ENCODE measurements at regions not wholly inside any gene's neighbourhood (a gene's known extent, or its start where the extent isn't known, plus 50 kb on each side); places are given as distances from the start of the nearest gene placed in this dataset.
"Not testable (repeated sequence)": the region's sequence is repeated elsewhere in the genome, so short reads cannot be mapped to it uniquely, and the experiment has no call there.

DNA sequence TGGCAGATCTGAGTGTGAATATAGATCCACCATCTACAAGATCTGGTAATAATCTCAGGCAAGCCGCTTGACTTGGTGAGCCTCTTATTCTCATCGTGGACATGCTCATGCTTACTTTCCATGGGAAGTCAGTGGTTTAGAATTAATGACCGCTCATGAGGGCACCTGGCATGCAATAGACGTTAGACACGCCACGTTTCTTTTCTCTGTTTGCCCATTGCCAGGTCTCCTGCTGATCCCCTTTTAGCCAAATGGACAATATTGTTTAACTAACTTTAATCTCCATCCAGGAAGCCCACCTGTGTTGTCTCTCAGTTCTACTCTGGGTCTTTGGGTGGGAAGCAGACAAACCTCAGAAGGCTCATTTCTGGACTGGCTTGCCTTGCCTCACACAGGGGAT, 439.1 kb downstream of the ETS1 start:
- Histone ChIP-seq H3K36me3 (no peaks in the 10 kb centered on the region), H3K4me1 (peaks cover 10% of the 10 kb centered on the region), H3K4me3 (no peak overlapping the region), H3K27ac (no peak overlapping the region), H3K9me3 (no peaks in the 10 kb centered on the region), H3K27me3 (ENCODE audit: low read depth) (no peaks in the 10 kb centered on the region)
- DNase-seq (no peak), ATAC-seq (no peak)
- intact Hi-C loops (cut with DNase I): no loop called here
- TF ChIP-seq, protein P1, sequence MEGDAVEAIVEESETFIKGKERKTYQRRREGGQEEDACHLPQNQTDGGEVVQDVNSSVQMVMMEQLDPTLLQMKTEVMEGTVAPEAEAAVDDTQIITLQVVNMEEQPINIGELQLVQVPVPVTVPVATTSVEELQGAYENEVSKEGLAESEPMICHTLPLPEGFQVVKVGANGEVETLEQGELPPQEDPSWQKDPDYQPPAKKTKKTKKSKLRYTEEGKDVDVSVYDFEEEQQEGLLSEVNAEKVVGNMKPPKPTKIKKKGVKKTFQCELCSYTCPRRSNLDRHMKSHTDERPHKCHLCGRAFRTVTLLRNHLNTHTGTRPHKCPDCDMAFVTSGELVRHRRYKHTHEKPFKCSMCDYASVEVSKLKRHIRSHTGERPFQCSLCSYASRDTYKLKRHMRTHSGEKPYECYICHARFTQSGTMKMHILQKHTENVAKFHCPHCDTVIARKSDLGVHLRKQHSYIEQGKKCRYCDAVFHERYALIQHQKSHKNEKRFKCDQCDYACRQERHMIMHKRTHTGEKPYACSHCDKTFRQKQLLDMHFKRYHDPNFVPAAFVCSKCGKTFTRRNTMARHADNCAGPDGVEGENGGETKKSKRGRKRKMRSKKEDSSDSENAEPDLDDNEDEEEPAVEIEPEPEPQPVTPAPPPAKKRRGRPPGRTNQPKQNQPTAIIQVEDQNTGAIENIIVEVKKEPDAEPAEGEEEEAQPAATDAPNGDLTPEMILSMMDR (IDR thresholded peaks at IDR 0.05): no peak

DNA sequence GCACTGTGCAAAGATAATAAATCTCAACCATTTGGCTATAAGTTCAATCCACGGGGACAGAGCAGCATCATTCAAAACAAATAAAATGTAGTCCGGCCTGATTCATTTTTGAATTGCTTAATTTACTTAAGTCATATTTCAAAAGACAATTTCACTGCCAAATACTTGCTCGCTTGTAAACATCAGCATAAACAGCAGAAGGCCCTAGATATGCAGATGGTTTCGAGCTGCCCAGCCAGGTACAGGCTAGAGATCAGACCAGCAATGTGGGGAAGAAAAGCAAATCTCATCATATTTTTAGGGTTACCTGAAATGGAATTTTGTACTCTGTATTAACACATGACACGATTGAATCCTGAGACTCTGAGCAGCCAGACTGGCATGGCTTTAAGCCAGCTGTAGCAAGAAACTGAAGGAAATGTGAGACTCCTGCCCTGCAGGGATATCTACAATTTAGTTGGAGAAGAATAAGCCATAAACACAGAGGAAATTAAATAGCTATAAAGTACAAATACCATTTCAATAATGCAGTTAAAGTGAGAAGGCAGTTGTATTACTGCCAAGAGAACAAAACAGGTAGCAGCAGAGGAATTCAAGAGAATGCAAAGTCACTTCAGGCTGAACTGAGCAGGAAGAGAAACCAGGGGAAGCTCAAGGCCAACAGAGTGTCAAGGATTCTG, 440.3 kb downstream of the ETS1 start:
- no peaks in the 10 kb centered on the region for H3K36me3 ChIP-seq
- ATAC-seq (no peak), DNase-seq (no peak)
- H3K27ac ChIP-seq: no peak overlapping the region
- no peaks in the 10 kb centered on the region for H3K9me3 ChIP-seq
- TF ChIP-seq, protein P1 (IDR thresholded peaks at IDR 0.05): no peak
- no peak overlapping the region for H3K4me3 ChIP-seq
- intact Hi-C loops (cut with DNase I): no loop called here
- H3K4me1 ChIP-seq: peaks cover 10% of the 10 kb centered on the region
- no peaks in the 10 kb centered on the region for H3K27me3 ChIP-seq (ENCODE audit: low read depth)

DNA sequence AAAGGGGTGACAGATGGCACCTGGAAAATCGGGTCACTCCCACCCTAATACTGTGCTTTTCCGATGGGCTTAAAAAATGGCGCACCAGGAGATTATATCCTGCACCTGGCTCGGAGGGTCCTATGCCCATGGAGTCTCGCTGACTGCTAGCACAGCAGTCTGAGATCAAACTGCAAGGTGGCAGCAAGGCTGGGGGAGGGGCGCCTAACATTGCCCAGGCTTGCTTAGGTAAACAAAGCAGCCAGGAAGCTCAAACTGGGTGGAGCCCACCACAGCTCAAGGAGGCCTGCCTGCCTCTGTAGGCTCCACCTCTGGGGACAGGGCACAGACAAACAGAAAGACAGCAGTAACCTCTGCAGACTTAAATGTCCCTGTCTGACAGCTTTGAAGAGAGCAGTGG, 447.1 kb downstream of the ETS1 start:
- ATAC-seq, H3K9me3 ChIP-seq, H3K4me1 ChIP-seq: not testable (repeated sequence)

DNA sequence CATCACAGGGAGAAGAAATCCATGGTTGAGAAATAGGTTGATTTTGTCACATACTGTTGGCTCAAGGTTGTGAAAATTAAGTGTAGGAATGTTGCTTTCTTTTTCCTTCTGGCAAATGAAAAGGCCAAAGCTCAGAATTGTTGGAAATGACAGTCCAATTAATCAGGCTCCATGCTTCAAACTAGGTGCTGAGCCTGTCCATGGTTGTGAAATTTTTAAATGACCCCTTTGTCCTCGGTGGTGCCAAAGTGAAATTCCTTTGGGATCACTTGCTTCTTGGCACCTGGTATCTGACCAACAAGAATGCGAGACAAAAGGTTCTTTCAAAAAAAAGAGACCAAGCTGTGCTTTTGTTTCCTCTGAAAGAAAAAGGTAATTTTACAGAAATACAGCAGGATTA, 451.9 kb downstream of the ETS1 start:
- DNase-seq (no peak), ATAC-seq (no peak)
- Histone ChIP-seq H3K4me3 (no peak overlapping the region), H3K36me3 (no peaks in the 10 kb centered on the region), H3K27ac (no peak overlapping the region), H3K27me3 (ENCODE audit: low read depth) (no peaks in the 10 kb centered on the region), H3K4me1 (no peaks in the 10 kb centered on the region), H3K9me3 (no peaks in the 10 kb centered on the region)
- intact Hi-C loops (cut with DNase I): no loop called here
- TF ChIP-seq, protein P1 (IDR thresholded peaks at IDR 0.05): no peak

More for the DNA sequence above, 447.1 kb downstream of the ETS1 start:
- intact Hi-C loops (cut with DNase I); H3K27me3 ChIP-seq (ENCODE audit: low read depth); H3K27ac ChIP-seq; H3K4me3 ChIP-seq; DNase-seq; H3K36me3 ChIP-seq: not testable (repeated sequence)

DNA sequence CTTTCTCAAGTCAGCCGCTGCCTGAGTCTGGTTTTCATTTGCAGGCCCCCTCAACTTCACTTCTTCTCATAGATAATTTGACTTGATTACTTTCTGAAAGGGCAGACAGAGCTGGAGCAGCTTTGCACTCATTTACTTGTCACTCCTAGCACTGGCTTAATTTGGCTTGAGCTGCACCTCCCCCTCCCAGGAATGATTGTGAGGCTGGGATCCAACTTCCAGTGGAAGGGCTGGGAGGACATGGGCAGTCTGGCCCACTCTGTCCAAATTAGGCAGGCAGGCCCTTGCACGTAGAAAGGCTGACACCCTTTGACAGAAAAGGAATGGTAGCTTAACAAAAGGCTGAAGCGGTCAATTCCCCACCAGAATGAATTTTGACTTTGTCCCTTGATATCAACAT, 453.9 kb downstream of the ETS1 start:
- TF ChIP-seq, protein P1 (IDR thresholded peaks at IDR 0.05): no peak
- Histone ChIP-seq H3K27ac (no peak overlapping the region), H3K27me3 (ENCODE audit: low read depth) (no peaks in the 10 kb centered on the region), H3K4me1 (no peaks in the 10 kb centered on the region), H3K9me3 (no peaks in the 10 kb centered on the region), H3K4me3 (no peak overlapping the region), H3K36me3 (no peaks in the 10 kb centered on the region)
- DNase-seq (no peak), ATAC-seq (no peak)
- intact Hi-C loops (cut with DNase I): no loop called here

DNA sequence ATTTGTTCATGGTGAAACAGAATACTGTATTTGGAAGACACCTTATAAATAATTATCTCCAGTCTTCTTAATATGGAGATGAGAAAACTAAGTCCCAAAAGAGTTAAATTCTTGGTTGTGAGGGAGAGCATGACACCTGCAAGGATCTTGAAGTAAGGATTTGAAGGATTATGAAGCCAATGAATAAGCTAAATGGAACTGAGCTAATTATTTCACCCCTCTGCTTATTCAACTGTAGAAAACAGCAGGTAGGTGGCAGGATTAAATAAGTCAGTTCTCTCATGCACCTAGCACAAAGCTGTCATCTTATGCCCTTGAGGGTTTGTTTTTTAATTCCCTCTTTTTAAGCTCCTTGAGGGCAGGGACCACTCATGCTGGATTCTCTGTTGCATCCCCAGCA, 457.3 kb downstream of the ETS1 start:
- no peak overlapping the region for H3K4me3 ChIP-seq
- DNase-seq (no peak), ATAC-seq (no peak)
- H3K9me3 ChIP-seq: no peaks in the 10 kb centered on the region
- H3K4me1 ChIP-seq: no peaks in the 10 kb centered on the region
- intact Hi-C loops (cut with DNase I): no loop called here
- no peaks in the 10 kb centered on the region for H3K27me3 ChIP-seq (ENCODE audit: low read depth)
- H3K27ac ChIP-seq: no peak overlapping the region
- TF ChIP-seq, protein P1 (IDR thresholded peaks at IDR 0.05): no peak
- no peaks in the 10 kb centered on the region for H3K36me3 ChIP-seq

Data from lower lobe of right lung (tissue), 2 donors.